Large intestine (tissue), 3 donors: ENCODE measurements at regions not wholly inside any gene's neighbourhood (a gene's known extent, or its start where the extent isn't known, plus 50 kb on each side); places are given as distances from the start of the nearest gene placed in this dataset.

ENCODE experiments used
- DNase-seq, 2 donors: peaks; one replicate each; pipeline versions ENCODE4 v3.0.0 to v3.0.0-alpha.2; 2013
- H3K27ac ChIP-seq: one replicate; pipeline ENCODE4 v1.5.1; 2013; ENCODE audit warnings: low read length
- H3K27me3 ChIP-seq: 2 replicates; pipeline ENCODE4 v1.6.1; 2013; ENCODE audit warnings: low read length; ENCODE audit not compliant: control insufficient read depth, insufficient read depth
- H3K36me3 ChIP-seq: 2 replicates; pipeline ENCODE4 v1.6.1; 2013; ENCODE audit warnings: low read length; ENCODE audit not compliant: control insufficient read depth, insufficient read depth
- H3K4me1 ChIP-seq: one replicate; pipeline ENCODE4 v1.6.1; 2013; ENCODE audit warnings: low read length; ENCODE audit not compliant: control insufficient read depth, insufficient read depth
- H3K4me3 ChIP-seq: one replicate; pipeline ENCODE4 v1.5.1; 2013; ENCODE audit warnings: low read length
- H3K9me3 ChIP-seq: one replicate; pipeline ENCODE4 v1.6.1; 2013; ENCODE audit warnings: mild to moderate bottlenecking, low read depth, low read length, moderate library complexity; ENCODE audit not compliant: control insufficient read depth
- WGBS: methylation state at CpG from one replicate; pipeline ENCODE4 v1.1.5; 2013; ENCODE audit warnings: low lambda C conversion rate; ENCODE audit not compliant: insufficient coverage; 5-methylcytosine and 5-hydroxymethylcytosine counted together

- WGBS: no CpG with 5 or more reads among the region's 3 CpGs
- no peaks in the 10 kb centered on the region for H3K27me3 ChIP-seq
- no peaks in the 10 kb centered on the region for H3K9me3 ChIP-seq
- H3K4me3 ChIP-seq: no peak overlapping the region
- H3K27ac ChIP-seq: no peak overlapping the region
- H3K36me3 ChIP-seq: no peaks in the 10 kb centered on the region
- H3K4me1 ChIP-seq: no peaks in the 10 kb centered on the region
- no peak for DNase-seq
These were observed 160.0 kb downstream of the TANC2 start for GRCh38 chr17:63125987-63126386.

- H3K9me3 ChIP-seq: no peaks in the 10 kb centered on the region
- H3K4me1 ChIP-seq: no peaks in the 10 kb centered on the region
- WGBS: 83% methylated on average over 1 of the region's 3 CpGs
- no peaks in the 10 kb centered on the region for H3K36me3 ChIP-seq
- no peak overlapping the region for H3K27ac ChIP-seq
- H3K4me3 ChIP-seq: no peak overlapping the region
- DNase-seq: no peak
- no peaks in the 10 kb centered on the region for H3K27me3 ChIP-seq
These were observed 160.6 kb downstream of the TANC2 start for GRCh38 chr17:63126607-63127006.

- Histone ChIP-seq H3K27ac (no peak overlapping the region), H3K4me1 (no peaks in the 10 kb centered on the region), H3K27me3 (no peaks in the 10 kb centered on the region), H3K36me3 (no peaks in the 10 kb centered on the region), H3K4me3 (no peak overlapping the region), H3K9me3 (no peaks in the 10 kb centered on the region)
- no CpG with 5 or more reads among the region's 1 CpG for WGBS
- DNase-seq: no peak
These were observed 166.4 kb downstream of the TANC2 start for GRCh38 chr17:63132459-63132911.

- Histone ChIP-seq H3K27me3 (no peaks in the 10 kb centered on the region), H3K4me3 (no peak overlapping the region), H3K36me3 (no peaks in the 10 kb centered on the region), H3K27ac (no peak overlapping the region), H3K4me1 (no peaks in the 10 kb centered on the region), H3K9me3 (no peaks in the 10 kb centered on the region)
- DNase-seq: no peak
These were observed 167.5 kb downstream of the TANC2 start for GRCh38 chr17:63133491-63133890.

- no peak for DNase-seq
- no peaks in the 10 kb centered on the region for H3K36me3 ChIP-seq
- H3K4me1 ChIP-seq: no peaks in the 10 kb centered on the region
- H3K9me3 ChIP-seq: no peaks in the 10 kb centered on the region
- no peak overlapping the region for H3K4me3 ChIP-seq
- H3K27me3 ChIP-seq: no peaks in the 10 kb centered on the region
- WGBS: no CpG with 5 or more reads among the region's 5 CpGs
- no peak overlapping the region for H3K27ac ChIP-seq
These were observed 168.8 kb downstream of the TANC2 start for GRCh38 chr17:63134867-63135266.

GRCh38 chr17:63136369-63137012 lies 170.5 kb downstream of the TANC2 start:
- H3K4me1 ChIP-seq: no peaks in the 10 kb centered on the region
- no peak for DNase-seq
- H3K36me3 ChIP-seq: no peaks in the 10 kb centered on the region
- H3K4me3 ChIP-seq: no peak overlapping the region
- no peaks in the 10 kb centered on the region for H3K9me3 ChIP-seq
- 69% methylated on average over 3 of the region's 4 CpGs for WGBS
- H3K27ac ChIP-seq: no peak overlapping the region
- no peaks in the 10 kb centered on the region for H3K27me3 ChIP-seq

GRCh38 chr17:63137163-63137562 lies 171.1 kb downstream of the TANC2 start:
- no peak for DNase-seq
- no peaks in the 10 kb centered on the region for H3K36me3 ChIP-seq
- H3K9me3 ChIP-seq: no peaks in the 10 kb centered on the region
- H3K27ac ChIP-seq: no peak overlapping the region
- H3K4me3 ChIP-seq: no peak overlapping the region
- H3K27me3 ChIP-seq: no peaks in the 10 kb centered on the region
- H3K4me1 ChIP-seq: no peaks in the 10 kb centered on the region

- Histone ChIP-seq H3K27me3 (no peaks in the 10 kb centered on the region), H3K36me3 (no peaks in the 10 kb centered on the region), H3K4me1 (no peaks in the 10 kb centered on the region), H3K27ac (no peak overlapping the region), H3K4me3 (no peak overlapping the region), H3K9me3 (no peaks in the 10 kb centered on the region)
- no peak for DNase-seq
- 42% methylated on average over 2 of the region's 3 CpGs for WGBS
These were observed 172.7 kb downstream of the TANC2 start for GRCh38 chr17:63138713-63139112.

- no peaks in the 10 kb centered on the region for H3K4me1 ChIP-seq
- H3K27me3 ChIP-seq: no peaks in the 10 kb centered on the region
- H3K4me3 ChIP-seq: no peak overlapping the region
- no peak overlapping the region for H3K27ac ChIP-seq
- H3K36me3 ChIP-seq: no peaks in the 10 kb centered on the region
- no CpG with 5 or more reads among the region's 3 CpGs for WGBS
- H3K9me3 ChIP-seq: no peaks in the 10 kb centered on the region
- DNase-seq: no peak
These were observed 173.3 kb downstream of the TANC2 start for GRCh38 chr17:63139356-63139755.

- WGBS: 0% methylated on average over 1 of the region's 1 CpG
- no peaks in the 10 kb centered on the region for H3K9me3 ChIP-seq
- DNase-seq: peak; percentile 15 to 46
These were observed 174.2 kb downstream of the TANC2 start for GRCh38 chr17:63140255-63140654.

GRCh38 chr17:63142836-63143235 lies 176.8 kb downstream of the TANC2 start:
- H3K27ac ChIP-seq: no peak overlapping the region
- no CpG with 5 or more reads among the region's 1 CpG for WGBS
- H3K4me3 ChIP-seq: no peak overlapping the region
- H3K9me3 ChIP-seq: no peaks in the 10 kb centered on the region
- H3K4me1 ChIP-seq: no peaks in the 10 kb centered on the region
- no peak for DNase-seq
- H3K36me3 ChIP-seq: no peaks in the 10 kb centered on the region
- no peaks in the 10 kb centered on the region for H3K27me3 ChIP-seq

More at GRCh38 chr17:63140255-63140654, 174.2 kb downstream of the TANC2 start:
- no peaks in the 10 kb centered on the region for H3K27me3 ChIP-seq
- no peaks in the 10 kb centered on the region for H3K4me1 ChIP-seq
- H3K36me3 ChIP-seq: no peaks in the 10 kb centered on the region
- H3K4me3 ChIP-seq: no peak overlapping the region
- H3K27ac ChIP-seq: no peak overlapping the region
